ENCODE measurements at regions not wholly inside any gene's neighbourhood (a gene's known extent, or its start where the extent isn't known, plus 50 kb on each side); places are given as distances from the start of the nearest gene placed in this dataset.

DNA sequence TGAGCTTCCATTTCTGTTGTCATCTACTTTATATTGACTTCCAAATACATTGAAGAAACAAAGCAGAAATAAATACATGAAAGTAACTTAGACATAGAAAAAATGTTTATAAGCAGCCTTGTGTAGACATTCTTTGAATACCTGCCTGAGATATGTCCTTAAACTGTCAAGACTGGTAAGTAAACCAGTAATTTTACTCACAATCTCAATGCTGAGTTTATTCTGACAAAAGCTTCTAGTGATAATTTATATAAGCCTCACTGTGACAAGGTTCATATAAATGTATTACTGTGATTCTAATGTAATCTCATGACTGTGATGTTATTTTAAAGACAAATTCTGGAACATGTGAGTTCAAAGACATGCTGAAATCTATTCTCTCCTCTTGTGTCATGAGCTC, 516.7 kb upstream of the B3GALT2 start:
- Histone ChIP-seq H3K27ac (no peak overlapping the region), H3K27me3 (no peaks in the 10 kb centered on the region), H3K36me3 (no peaks in the 10 kb centered on the region), H3K4me1 (no peaks in the 10 kb centered on the region), H3K9me3 (no peaks in the 10 kb centered on the region), H3K4me3 (no peak overlapping the region)
- TF ChIP-seq, protein P1, sequence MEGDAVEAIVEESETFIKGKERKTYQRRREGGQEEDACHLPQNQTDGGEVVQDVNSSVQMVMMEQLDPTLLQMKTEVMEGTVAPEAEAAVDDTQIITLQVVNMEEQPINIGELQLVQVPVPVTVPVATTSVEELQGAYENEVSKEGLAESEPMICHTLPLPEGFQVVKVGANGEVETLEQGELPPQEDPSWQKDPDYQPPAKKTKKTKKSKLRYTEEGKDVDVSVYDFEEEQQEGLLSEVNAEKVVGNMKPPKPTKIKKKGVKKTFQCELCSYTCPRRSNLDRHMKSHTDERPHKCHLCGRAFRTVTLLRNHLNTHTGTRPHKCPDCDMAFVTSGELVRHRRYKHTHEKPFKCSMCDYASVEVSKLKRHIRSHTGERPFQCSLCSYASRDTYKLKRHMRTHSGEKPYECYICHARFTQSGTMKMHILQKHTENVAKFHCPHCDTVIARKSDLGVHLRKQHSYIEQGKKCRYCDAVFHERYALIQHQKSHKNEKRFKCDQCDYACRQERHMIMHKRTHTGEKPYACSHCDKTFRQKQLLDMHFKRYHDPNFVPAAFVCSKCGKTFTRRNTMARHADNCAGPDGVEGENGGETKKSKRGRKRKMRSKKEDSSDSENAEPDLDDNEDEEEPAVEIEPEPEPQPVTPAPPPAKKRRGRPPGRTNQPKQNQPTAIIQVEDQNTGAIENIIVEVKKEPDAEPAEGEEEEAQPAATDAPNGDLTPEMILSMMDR (IDR thresholded peaks at IDR 0.05): no peak
- ATAC-seq: no peak
- no peak for DNase-seq
- intact Hi-C loops (cut with DNase I): no loop called here

DNA sequence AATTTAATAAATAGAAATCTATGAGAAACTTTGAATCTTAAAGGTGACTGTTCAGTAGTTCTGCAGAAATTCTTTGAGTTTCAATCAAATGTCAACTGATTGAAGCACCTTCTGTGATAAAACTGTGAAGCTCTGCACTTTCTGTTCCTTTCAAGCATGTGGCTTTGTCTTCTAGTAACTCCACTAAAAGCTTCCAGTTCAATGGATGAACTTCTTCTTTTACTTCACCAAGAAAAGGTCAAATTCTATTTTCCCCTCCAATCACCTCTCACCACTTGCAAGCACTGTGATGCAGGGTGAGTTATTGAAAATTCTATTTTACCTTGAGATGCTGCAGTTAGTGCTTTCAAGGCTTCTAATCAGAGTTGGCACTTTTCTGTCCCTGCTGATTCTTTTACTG, 515.3 kb upstream of the B3GALT2 start:
- Histone ChIP-seq H3K27me3 (no peaks in the 10 kb centered on the region), H3K36me3 (no peaks in the 10 kb centered on the region), H3K4me1 (no peaks in the 10 kb centered on the region), H3K4me3 (no peak overlapping the region), H3K27ac (no peak overlapping the region), H3K9me3 (no peaks in the 10 kb centered on the region)
- TF ChIP-seq, protein P1 (IDR thresholded peaks at IDR 0.05): no peak
- no peak for DNase-seq
- no peak for ATAC-seq
- intact Hi-C loops (cut with DNase I): no loop called here

DNA sequence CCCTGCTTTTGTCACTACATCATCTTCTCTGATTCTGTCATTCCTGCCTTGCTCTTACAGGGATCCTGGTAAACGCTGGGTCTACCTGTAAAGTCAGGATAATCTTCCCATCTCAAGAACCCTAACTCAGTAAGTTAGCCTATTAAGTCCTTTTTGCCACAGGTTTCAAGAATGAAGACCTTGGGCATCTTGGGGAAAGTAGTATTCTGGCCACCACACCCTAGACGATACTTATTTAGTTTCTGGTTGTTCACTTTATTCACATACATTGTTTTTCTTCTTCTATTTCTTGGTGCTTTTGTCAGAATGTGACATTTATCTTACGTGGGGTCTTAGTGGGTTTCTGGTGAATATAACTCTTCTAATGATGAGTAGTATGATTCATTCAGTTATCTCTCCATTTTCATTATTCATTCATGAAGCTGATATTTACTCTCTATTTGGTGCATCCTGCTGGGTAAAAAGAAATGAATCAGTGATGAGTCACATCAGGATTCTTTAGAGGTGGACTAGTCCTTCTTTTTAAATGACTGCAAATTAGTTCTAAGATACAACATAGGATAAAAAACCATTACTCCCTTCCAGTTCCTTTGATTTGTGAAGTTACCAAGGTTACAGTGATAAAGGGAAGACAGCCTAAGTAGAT, 514.4 kb upstream of the B3GALT2 start:
- TF ChIP-seq, protein P1 (IDR thresholded peaks at IDR 0.05): no peak
- Histone ChIP-seq H3K4me3 (no peak overlapping the region), H3K9me3 (no peaks in the 10 kb centered on the region), H3K36me3 (no peaks in the 10 kb centered on the region), H3K27me3 (no peaks in the 10 kb centered on the region), H3K4me1 (no peaks in the 10 kb centered on the region), H3K27ac (no peak overlapping the region)
- ATAC-seq (no peak), DNase-seq (no peak)
- intact Hi-C loops (cut with DNase I): no loop called here

GRCh38 chr1:193699261-193699660, 512.8 kb upstream of the B3GALT2 start:
- H3K4me1 ChIP-seq: no peaks in the 10 kb centered on the region
- H3K4me3 ChIP-seq: no peak overlapping the region
- DNase-seq (no peak), ATAC-seq (no peak)
- H3K36me3 ChIP-seq: no peaks in the 10 kb centered on the region
- intact Hi-C loops (cut with DNase I): no loop called here
- H3K27me3 ChIP-seq: no peaks in the 10 kb centered on the region
- no peaks in the 10 kb centered on the region for H3K9me3 ChIP-seq
- TF ChIP-seq, protein P1 (IDR thresholded peaks at IDR 0.05): no peak
- no peak overlapping the region for H3K27ac ChIP-seq

DNA sequence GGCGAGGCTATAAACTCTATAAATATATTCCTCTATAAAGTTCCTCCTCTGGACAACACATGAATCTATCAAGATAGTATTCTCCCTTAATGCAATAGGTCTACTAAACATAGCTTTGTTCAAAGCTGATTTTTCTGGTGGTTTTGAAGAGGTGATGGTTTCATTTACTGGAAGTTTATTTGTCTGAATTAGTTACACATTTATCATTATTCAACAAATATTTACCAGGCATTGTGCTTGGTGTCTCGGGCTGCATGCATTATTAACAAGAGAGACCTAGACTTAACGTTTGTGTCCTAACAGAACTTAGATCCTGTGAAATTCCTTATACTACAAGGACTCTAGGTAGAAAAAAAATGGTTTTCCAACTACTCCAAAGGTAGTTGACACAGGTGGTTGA, 511.4 kb upstream of the B3GALT2 start:
- Histone ChIP-seq H3K27ac (no peak overlapping the region), H3K9me3 (no peaks in the 10 kb centered on the region)
- no peak for DNase-seq

More for the DNA sequence above, 511.4 kb upstream of the B3GALT2 start:
- ATAC-seq: no peak
- no peaks in the 10 kb centered on the region for H3K36me3 ChIP-seq
- H3K4me3 ChIP-seq: no peak overlapping the region
- no peaks in the 10 kb centered on the region for H3K27me3 ChIP-seq
- TF ChIP-seq, protein P1 (IDR thresholded peaks at IDR 0.05): no peak
- intact Hi-C loops (cut with DNase I): no loop called here
- H3K4me1 ChIP-seq: no peaks in the 10 kb centered on the region

Measured in left lung (tissue), 4 donors.